ENCODE measurements at regions not wholly inside any gene's neighbourhood (a gene's known extent, or its start where the extent isn't known, plus 50 kb on each side); places are given as distances from the start of the nearest gene placed in this dataset.
"Not testable (repeated sequence)": the region's sequence is repeated elsewhere in the genome, so short reads cannot be mapped to it uniquely, and the experiment has no call there.

GRCh38 chr11:86167499-86168164, 76.9 kb upstream of the EED start:
- no peak for DNase-seq

DNA sequence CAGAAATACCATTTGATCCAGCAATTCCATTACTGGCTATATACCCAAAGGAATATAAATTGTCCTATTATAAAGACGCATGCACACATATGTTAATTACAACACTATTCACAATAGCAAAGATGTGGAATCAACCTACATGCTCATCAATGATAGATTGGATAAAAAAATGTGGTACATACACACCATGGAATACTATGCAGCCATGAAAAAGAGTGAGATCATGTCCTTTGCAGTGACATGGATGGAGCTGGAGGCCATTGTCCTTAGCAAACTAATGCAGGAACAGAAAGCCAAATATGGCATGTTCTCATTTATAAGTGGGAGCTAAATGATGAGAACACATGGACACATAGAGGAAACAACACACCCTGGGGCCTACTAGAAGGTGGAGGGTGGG, 78.3 kb upstream of the EED start:
- not testable (repeated sequence) for DNase-seq

DNA sequence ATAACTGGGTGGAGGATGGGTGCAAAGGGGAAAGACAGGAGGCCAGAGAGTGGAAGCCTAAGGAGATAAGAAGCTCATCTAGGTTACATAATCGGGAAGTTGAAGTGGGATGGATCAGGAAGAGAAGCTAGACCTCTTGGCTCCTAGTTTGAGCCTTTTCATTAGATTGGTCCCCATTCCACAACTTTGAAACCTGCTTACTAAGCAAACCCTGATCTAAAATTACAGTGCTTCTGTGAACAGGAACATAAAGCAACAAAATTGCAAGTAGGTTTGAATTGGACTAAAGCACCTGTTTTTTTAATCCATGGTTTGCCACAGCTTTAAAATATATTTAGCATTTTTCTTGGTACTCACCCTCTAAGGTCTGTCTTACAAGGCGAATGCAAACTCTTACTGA, 80.4 kb upstream of the EED start:
- no peak for DNase-seq

- not testable (repeated sequence) for DNase-seq
Measured at GRCh38 chr11:86163221-86163876, 81.2 kb upstream of the EED start.

DNA sequence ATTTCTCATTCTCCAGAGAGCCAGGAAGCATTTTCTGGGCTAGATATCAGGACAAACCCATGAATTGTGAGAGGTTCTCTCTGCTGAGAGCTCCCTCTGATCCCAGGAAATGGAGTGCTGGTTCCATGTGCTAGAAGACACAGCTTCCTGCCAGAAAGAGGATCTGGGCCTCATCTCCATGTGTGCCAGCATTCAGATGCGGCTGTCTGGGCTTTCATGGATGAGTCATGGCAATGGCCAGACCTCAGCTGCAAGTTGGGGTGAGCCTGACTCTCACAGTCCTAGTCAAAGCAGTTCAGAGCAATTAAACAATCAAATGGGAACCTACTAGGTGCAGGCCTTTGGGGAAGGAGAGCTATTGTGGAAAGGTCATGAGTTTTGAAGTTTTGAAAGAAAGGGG, 82.3 kb upstream of the EED start:
- peak in 12 of 56 donors; percentile 11 to 46 (median 20) for DNase-seq

GRCh38 chr11:86161837-86162236, 82.7 kb upstream of the EED start:
- no peak for DNase-seq

GRCh38 chr11:86161336-86161735, 83.2 kb upstream of the EED start:
- no peak for DNase-seq

- no peak for DNase-seq
Measured at GRCh38 chr11:86160541-86161149, 83.9 kb upstream of the EED start.

- no peak for DNase-seq
Measured at GRCh38 chr11:86159581-86159891, 85.0 kb upstream of the EED start.

DNA sequence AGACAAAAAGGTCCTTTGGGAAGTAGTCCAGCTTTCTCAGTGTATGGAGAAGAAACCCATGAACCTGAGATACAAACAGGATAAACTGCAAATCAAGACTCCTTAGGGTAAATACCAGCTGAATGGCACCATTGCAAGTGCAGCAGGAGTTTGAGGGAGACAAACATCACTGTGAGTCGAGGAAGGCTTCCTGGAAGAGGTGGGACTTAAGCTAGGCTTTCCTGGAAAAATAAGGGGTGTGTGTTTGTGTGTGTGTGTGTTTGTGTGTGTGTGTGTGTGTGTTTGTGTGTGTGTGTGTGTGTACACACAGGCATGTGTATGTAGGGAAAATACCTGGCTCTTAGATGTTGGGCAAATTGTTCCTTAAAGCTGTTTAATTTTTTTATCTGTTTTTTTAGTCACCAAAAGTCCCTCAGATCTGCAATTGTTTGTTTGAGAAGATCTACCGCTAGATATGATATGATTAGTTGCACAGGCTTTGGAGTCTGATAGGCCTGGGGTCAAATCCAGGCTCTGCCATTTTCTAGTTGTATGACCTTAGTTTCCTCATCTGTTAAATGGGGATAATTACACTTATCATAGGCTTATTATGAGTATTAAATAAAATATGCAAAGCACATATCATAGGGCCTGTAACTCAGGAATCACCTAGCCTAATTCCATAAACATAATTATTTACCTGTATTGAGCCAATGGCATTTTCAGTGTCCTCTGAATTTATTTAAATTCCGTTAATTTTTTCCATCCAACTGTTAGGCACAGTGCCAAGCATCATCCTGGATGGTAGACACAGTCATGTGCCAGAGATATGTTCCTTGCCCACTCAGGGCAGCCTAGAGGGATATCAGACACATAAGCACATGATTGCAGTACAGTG, 85.6 kb upstream of the EED start:
- DNase-seq, result no peak

GRCh38 chr11:86157797-86158378, 86.7 kb upstream of the EED start:
- DNase-seq, result no peak

GRCh38 chr11:86156397-86156955, 87.6 kb upstream of the PICALM start:
- DNase-seq, result peak in 2 of 56 donors; percentile 11 to 33

DNA sequence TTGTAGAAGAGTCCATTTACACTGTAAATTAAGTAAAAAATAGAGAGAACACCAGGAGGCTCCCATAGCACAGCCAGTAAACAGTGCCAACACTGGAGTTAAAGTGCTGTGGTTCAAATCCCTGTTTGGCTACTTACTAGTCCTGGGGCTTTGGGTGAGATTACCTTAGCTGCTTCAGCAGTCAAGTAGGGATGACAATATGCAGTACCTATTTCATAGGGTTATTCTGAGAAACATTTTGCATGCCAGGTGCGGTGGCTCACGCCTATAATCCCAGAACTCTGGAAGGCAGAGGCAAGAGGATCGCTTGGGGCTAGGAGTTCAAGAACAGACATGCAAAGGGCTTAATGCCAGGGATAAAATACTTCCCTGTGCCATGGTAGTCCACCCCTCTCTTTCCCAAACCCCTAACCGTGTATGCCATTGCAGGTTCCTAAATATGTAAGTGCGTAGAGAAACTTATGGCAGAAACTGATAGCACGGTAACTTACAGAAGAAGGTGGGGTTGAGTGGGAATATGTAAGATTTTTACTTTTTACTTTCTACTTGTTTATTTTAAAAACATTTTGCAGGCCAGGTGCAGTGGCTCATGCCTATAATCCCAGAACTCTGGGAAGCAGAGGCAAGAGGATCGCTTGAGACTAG, 86.4 kb upstream of the PICALM start:
- DNase-seq, result no peak

DNA sequence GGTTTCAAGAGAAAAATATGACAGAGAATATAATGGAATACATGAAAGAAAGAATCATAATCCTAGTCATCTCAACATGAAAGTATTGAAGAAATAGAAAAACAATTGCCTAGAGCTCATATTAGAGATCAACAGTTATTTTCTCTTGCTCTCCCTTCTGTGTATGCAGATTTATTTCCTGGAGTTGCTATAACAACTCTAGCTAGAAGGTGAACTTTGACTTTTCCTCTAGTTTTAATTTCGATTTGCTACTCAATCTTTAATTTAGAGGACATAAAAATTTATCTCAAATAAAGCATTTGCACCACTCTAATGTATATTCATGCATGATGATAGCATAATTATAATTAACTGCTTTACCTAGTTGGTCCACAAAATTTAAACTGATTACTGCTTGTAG, 84.6 kb upstream of the PICALM start:
- no peak for DNase-seq

- no peak for DNase-seq
Measured at GRCh38 chr11:86152901-86153300, 84.0 kb upstream of the PICALM start.

GRCh38 chr11:86152006-86152862, 83.3 kb upstream of the PICALM start:
- DNase-seq, result peak in 54 of 56 donors; percentile 3 to 87 (median 64)

GRCh38 chr11:86151174-86152005, 82.5 kb upstream of the PICALM start:
- peak in 52 of 56 donors; percentile 14 to 88 (median 62) for DNase-seq

- no peak for DNase-seq
Measured at GRCh38 chr11:86150847-86151173, 81.9 kb upstream of the PICALM start.

DNA sequence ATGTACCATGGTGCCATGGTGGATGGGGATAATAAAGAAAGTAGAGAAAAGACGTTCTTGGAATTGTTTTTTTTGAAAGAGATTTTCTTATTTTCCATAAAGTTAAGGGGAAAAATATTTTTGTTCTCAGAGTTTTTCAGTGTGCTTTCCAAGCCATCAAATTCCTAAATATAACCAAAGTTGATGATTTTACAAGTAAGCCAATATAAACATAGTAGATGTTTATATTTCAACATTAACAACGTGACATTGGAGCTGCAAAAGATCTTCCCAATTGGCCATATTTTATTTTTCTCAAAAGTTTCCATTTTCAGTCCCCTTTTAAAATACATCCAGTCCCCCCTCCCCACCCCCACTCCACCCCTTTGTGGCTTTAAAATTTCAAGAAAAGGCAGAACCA, 80.9 kb upstream of the PICALM start:
- no peak for DNase-seq
